ENCODE measurements at regions not wholly inside any gene's neighbourhood (a gene's known extent, or its start where the extent isn't known, plus 50 kb on each side); places are given as distances from the start of the nearest gene placed in this dataset.

DNA sequence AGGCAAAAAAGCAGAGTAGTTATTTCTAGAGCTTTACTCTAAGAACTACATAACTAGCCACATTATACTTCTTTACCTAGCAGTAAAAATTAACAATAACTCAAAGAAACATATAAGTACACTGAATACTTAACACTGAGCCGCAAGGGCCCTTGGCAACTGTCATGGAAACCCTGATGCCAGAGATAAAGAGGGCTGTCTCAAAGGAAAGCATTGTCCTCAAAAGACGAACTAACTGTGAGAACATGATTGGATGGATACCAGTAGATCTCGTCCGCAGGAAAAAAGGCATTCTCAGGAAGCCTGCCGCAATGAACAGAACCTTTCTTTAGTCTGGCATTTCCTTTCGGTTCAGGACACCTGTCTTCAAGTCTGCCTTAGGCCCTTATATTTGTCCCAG lies 379.0 kb upstream of the SLC30A5 start:
- ATAC-seq = no peak
- Histone ChIP-seq H3K36me3 (ENCODE audit: control insufficient read depth, insufficient read depth, low read length) (no peaks in the 10 kb centered on the region), H3K4me3 (ENCODE audit: low read length) (no peak overlapping the region), H3K27ac (ENCODE audit: low read length) (no peak overlapping the region), H3K4me1 (ENCODE audit: control insufficient read depth, insufficient read depth, low read length) (peaks cover 10% of the 10 kb centered on the region), H3K9me3 (ENCODE audit: control insufficient read depth, insufficient read depth, low read length) (no peaks in the 10 kb centered on the region), H3K27me3 (ENCODE audit: control insufficient read depth, insufficient read depth, low read length) (no peaks in the 10 kb centered on the region)
- DNase-seq = no peak
- TF ChIP-seq, protein P1, sequence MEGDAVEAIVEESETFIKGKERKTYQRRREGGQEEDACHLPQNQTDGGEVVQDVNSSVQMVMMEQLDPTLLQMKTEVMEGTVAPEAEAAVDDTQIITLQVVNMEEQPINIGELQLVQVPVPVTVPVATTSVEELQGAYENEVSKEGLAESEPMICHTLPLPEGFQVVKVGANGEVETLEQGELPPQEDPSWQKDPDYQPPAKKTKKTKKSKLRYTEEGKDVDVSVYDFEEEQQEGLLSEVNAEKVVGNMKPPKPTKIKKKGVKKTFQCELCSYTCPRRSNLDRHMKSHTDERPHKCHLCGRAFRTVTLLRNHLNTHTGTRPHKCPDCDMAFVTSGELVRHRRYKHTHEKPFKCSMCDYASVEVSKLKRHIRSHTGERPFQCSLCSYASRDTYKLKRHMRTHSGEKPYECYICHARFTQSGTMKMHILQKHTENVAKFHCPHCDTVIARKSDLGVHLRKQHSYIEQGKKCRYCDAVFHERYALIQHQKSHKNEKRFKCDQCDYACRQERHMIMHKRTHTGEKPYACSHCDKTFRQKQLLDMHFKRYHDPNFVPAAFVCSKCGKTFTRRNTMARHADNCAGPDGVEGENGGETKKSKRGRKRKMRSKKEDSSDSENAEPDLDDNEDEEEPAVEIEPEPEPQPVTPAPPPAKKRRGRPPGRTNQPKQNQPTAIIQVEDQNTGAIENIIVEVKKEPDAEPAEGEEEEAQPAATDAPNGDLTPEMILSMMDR (IDR thresholded peaks at IDR 0.05) = no peak
- no peak overlapping the region for H3K4me3 Mint-ChIP-seq
- H3K27ac Mint-ChIP-seq = no peak overlapping the region
- no peaks in the 10 kb centered on the region for H3K27me3 Mint-ChIP-seq (ENCODE audit: low read depth in 2 of 2)
- H3K36me3 Mint-ChIP-seq = no peaks in the 10 kb centered on the region
- WGBS (ENCODE audit: insufficient coverage) = 96% methylated on average over 6 of the region's 6 CpGs
- intact Hi-C loops (cut with micrococcal nuclease) = no loop called here
- peaks cover 25 to 29% of the 10 kb centered on the region in 2 donors for H3K4me1 Mint-ChIP-seq
- no peaks in the 10 kb centered on the region for H3K9me3 Mint-ChIP-seq

DNA sequence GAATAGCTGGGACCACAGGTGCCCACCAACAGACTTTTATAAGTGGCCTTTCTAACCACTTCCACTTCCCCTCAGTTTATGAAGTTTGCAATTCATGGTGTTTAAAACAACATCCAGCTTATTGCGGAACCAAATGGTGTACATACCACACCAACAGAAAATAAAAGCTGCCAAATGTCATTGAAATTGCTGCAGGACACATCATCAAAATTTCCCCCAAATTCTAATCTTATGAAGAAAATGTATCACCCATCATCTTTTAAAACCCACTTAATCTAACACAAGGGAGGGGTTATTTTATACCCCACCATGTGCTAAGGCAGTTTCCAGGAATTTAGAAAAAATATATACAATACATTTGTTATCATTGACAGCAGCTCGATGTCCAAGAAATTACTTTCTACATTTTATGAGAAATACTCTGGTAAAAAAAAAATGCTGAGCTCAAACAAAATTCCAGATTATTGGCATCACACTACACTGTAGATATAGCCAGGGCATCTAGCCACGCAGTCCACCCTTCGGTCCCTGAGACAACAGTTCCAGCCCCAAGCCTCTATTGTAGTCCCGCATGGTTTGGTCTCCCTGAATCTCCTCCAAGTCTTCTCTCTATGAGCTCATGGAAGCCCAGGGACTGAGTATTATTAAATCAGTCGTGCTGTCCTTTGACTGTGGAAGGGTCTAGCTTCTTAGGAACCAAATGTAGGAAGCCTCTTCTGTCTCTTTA lies 372.8 kb upstream of the SLC30A5 start:
- Mint-ChIP-seq H3K9me3 (peaks cover 0 to 4% of the 10 kb centered on the region in 2 donors), H3K4me3 (peak overlapping the region; percentile 36), H3K4me1 (peaks cover 8 to 11% of the 10 kb centered on the region in 2 donors), H3K27ac (no peak overlapping the region), H3K36me3 (no peaks in the 10 kb centered on the region), H3K27me3 (ENCODE audit: low read depth in 2 of 2) (peaks cover 0 to 2% of the 10 kb centered on the region in 2 donors)
- H3K27ac ChIP-seq (ENCODE audit: low read length) = no peak overlapping the region
- peak in 1 of 3 donors; percentile 22 for ATAC-seq
- no peaks in the 10 kb centered on the region for H3K9me3 ChIP-seq (ENCODE audit: control insufficient read depth, insufficient read depth, low read length)
- no peaks in the 10 kb centered on the region for H3K36me3 ChIP-seq (ENCODE audit: control insufficient read depth, insufficient read depth, low read length)
- DNase-seq = no peak
- no peak overlapping the region for H3K4me3 ChIP-seq (ENCODE audit: low read length)
- H3K4me1 ChIP-seq (ENCODE audit: control insufficient read depth, insufficient read depth, low read length) = no peaks in the 10 kb centered on the region
- TF ChIP-seq, protein P1 (IDR thresholded peaks at IDR 0.05) = no peak
- WGBS (ENCODE audit: insufficient coverage) = 80% methylated on average over 6 of the region's 6 CpGs
- no peaks in the 10 kb centered on the region for H3K27me3 ChIP-seq (ENCODE audit: control insufficient read depth, insufficient read depth, low read length)
- intact Hi-C loops (cut with micrococcal nuclease) = no loop called here

DNA sequence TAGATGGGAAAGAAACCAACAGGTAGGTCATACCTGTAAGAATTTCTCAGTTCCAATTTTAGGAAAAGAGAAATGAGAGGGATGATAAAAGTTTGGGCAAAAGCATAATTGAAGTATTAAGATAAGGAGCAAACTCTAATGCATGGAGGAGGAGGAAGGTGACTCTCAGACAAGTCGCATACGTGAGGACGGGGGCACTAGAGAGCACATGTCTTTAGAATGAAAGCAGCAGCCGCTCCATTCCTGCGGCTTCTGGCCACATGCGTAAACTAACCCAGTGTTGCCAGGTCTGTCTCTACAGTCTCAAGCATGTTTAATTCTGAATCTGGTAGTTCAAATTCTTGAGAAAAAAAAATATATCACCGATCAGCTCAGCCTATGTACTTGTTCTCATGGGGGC lies 371.5 kb upstream of the SLC30A5 start:
- DNase-seq (no peak), ATAC-seq (no peak)
- Histone ChIP-seq H3K27me3 (ENCODE audit: control insufficient read depth, insufficient read depth, low read length) (no peaks in the 10 kb centered on the region), H3K4me3 (ENCODE audit: low read length) (no peak overlapping the region), H3K9me3 (ENCODE audit: control insufficient read depth, insufficient read depth, low read length) (no peaks in the 10 kb centered on the region), H3K4me1 (ENCODE audit: control insufficient read depth, insufficient read depth, low read length) (no peaks in the 10 kb centered on the region), H3K27ac (ENCODE audit: low read length) (no peak overlapping the region), H3K36me3 (ENCODE audit: control insufficient read depth, insufficient read depth, low read length) (no peaks in the 10 kb centered on the region)
- intact Hi-C loops (cut with micrococcal nuclease) = no loop called here
- Mint-ChIP-seq H3K4me1 (peaks cover 14 to 15% of the 10 kb centered on the region in 2 donors), H3K27ac (no peak overlapping the region), H3K4me3 (no peak overlapping the region), H3K9me3 (peaks cover 0 to 4% of the 10 kb centered on the region in 2 donors), H3K36me3 (no peaks in the 10 kb centered on the region), H3K27me3 (ENCODE audit: low read depth in 2 of 2) (peaks cover 0 to 2% of the 10 kb centered on the region in 2 donors)
- TF ChIP-seq, protein P1 (IDR thresholded peaks at IDR 0.05) = no peak
- WGBS (ENCODE audit: insufficient coverage) = 98% methylated on average over 7 of the region's 7 CpGs
